ENCODE measurements at regions not wholly inside any gene's neighbourhood (a gene's known extent, or its start where the extent isn't known, plus 50 kb on each side); places are given as distances from the start of the nearest gene placed in this dataset.

- DNase-seq (ENCODE audit: low read depth, low spot score): no peak
- H3K4me3 Mint-ChIP-seq: no peak overlapping the region
- no peaks in the 10 kb centered on the region for H3K4me1 Mint-ChIP-seq
- TF ChIP-seq, protein P1, sequence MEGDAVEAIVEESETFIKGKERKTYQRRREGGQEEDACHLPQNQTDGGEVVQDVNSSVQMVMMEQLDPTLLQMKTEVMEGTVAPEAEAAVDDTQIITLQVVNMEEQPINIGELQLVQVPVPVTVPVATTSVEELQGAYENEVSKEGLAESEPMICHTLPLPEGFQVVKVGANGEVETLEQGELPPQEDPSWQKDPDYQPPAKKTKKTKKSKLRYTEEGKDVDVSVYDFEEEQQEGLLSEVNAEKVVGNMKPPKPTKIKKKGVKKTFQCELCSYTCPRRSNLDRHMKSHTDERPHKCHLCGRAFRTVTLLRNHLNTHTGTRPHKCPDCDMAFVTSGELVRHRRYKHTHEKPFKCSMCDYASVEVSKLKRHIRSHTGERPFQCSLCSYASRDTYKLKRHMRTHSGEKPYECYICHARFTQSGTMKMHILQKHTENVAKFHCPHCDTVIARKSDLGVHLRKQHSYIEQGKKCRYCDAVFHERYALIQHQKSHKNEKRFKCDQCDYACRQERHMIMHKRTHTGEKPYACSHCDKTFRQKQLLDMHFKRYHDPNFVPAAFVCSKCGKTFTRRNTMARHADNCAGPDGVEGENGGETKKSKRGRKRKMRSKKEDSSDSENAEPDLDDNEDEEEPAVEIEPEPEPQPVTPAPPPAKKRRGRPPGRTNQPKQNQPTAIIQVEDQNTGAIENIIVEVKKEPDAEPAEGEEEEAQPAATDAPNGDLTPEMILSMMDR (conservative IDR thresholded peaks at IDR 0.05): no peak
- no peaks in the 10 kb centered on the region for H3K27me3 Mint-ChIP-seq (ENCODE audit: low read depth)
- H3K27ac Mint-ChIP-seq (ENCODE audit: unreplicated experiment): no peak overlapping the region
- peaks cover 9% of the 10 kb centered on the region for H3K9me3 Mint-ChIP-seq
- no peaks in the 10 kb centered on the region for H3K36me3 Mint-ChIP-seq (ENCODE audit: low read depth)
These were observed 473.9 kb upstream of the COX7C start for GRCh38 chr5:86143837-86144236.

DNA sequence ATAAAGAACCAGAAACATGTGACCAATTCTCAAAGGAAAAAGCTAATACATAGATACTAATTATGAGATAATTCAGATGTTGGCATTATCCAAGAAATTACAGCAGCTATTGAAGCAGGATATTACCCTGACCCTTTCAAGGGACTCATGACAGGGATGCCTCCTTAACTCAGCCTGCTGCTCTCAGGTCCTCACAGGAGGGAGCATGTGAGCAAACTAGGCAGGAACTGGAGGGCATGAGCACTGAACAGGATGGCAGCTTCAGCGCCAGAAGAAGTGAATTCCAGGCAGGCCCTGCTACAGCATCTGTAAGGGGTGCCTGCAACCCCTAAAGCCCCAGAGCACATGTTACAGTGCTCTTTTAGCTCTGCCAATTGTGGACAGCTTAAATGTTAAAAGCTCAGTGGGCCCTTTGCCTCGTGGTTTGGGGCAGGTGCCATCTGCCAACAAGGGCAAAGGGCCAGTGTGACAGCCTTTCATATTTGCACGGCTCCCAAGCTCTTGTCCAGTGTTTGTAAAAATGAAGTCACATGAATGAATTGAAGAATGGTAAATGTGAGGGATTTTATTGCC, 464.7 kb upstream of the COX7C start:
- Mint-ChIP-seq H3K4me1 (no peaks in the 10 kb centered on the region), H3K27me3 (ENCODE audit: low read depth) (no peaks in the 10 kb centered on the region), H3K4me3 (no peak overlapping the region), H3K27ac (ENCODE audit: unreplicated experiment) (no peak overlapping the region), H3K36me3 (ENCODE audit: low read depth) (no peaks in the 10 kb centered on the region), H3K9me3 (peaks cover 4% of the 10 kb centered on the region)
- TF ChIP-seq, protein P1 (conservative IDR thresholded peaks at IDR 0.05): no peak
- no peak for DNase-seq (ENCODE audit: low read depth, low spot score)

DNA sequence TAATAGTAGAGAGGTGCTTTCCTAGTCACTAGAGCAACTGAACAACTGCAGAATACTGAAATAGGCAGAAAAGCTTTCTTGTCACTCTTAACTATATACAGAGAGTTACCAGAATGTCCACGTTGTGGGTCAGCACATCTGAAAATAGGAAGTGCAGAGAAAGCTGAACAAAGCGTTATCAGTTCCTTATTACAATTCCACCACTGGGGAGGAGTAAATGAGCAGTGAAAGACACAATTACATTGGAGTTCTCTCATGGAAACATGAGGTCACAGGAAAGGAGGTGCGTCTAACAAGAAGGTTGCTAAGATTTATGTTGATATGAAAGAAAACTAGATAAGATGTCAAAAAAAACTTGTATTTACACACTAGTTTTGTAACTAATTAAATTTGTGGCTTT, 461.9 kb upstream of the COX7C start:
- Mint-ChIP-seq H3K27me3 (ENCODE audit: low read depth) (no peaks in the 10 kb centered on the region), H3K9me3 (no peaks in the 10 kb centered on the region), H3K36me3 (ENCODE audit: low read depth) (no peaks in the 10 kb centered on the region), H3K27ac (ENCODE audit: unreplicated experiment) (no peak overlapping the region), H3K4me1 (no peaks in the 10 kb centered on the region), H3K4me3 (no peak overlapping the region)
- TF ChIP-seq, protein P1 (conservative IDR thresholded peaks at IDR 0.05): no peak
- DNase-seq (ENCODE audit: low read depth, low spot score): no peak

GRCh38 chr5:86170194-86170593, 447.5 kb upstream of the COX7C start:
- no peaks in the 10 kb centered on the region for H3K36me3 Mint-ChIP-seq (ENCODE audit: low read depth)
- no peaks in the 10 kb centered on the region for H3K4me1 Mint-ChIP-seq
- TF ChIP-seq, protein P1 (conservative IDR thresholded peaks at IDR 0.05): no peak
- DNase-seq (ENCODE audit: low read depth, low spot score): no peak
- no peak overlapping the region for H3K4me3 Mint-ChIP-seq
- H3K27me3 Mint-ChIP-seq (ENCODE audit: low read depth): no peaks in the 10 kb centered on the region
- H3K27ac Mint-ChIP-seq (ENCODE audit: unreplicated experiment): no peak overlapping the region
- no peaks in the 10 kb centered on the region for H3K9me3 Mint-ChIP-seq

DNA sequence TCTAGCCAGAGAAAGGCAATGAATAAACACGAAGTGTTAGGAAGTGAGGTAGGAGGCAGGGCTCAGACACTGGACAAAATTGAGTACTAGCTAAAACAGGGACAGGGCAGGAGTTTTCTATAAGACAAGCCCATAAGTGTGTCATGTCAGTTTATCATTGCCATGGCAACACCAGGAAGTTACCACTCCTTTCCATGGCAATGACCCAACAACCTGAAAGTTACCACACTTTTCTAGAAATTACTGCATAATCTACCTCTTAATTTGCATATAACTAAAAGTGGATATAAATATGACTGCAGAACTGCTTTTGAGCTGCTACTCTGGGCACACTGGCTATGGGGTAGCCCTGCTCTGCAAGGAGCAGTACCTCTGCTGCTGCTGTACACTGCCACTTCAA, 442.5 kb upstream of the COX7C start:
- H3K9me3 Mint-ChIP-seq: no peaks in the 10 kb centered on the region
- H3K4me3 Mint-ChIP-seq: no peak overlapping the region

More for the DNA sequence above, 442.5 kb upstream of the COX7C start:
- no peak for DNase-seq (ENCODE audit: low read depth, low spot score)
- no peaks in the 10 kb centered on the region for H3K4me1 Mint-ChIP-seq
- H3K36me3 Mint-ChIP-seq (ENCODE audit: low read depth): no peaks in the 10 kb centered on the region
- H3K27me3 Mint-ChIP-seq (ENCODE audit: low read depth): no peaks in the 10 kb centered on the region
- peak overlapping the region; percentile 67 for H3K27ac Mint-ChIP-seq (ENCODE audit: unreplicated experiment)
- TF ChIP-seq, protein P1 (conservative IDR thresholded peaks at IDR 0.05): no peak
